NCI-H69 (cell line): ENCODE measurements at regions not wholly inside any gene's neighbourhood (a gene's known extent, or its start where the extent isn't known, plus 50 kb on each side); places are given as distances from the start of the nearest gene placed in this dataset.

Experiments
- DNase-seq: peaks from one replicate; lab custom pipeline; 2025; lab: John Stamatoyannopoulos, UW

- no peak for DNase-seq
Measured at GRCh38 chr2:150312271-150312670, 175.2 kb downstream of the RND3 start.

- no peak for DNase-seq
Measured at GRCh38 chr2:150309311-150310080, 178.0 kb downstream of the RND3 start.

- DNase-seq: no peak
Measured at GRCh38 chr2:150307258-150307657, 180.2 kb downstream of the RND3 start.

- no peak for DNase-seq
Measured at GRCh38 chr2:150303281-150303680, 184.2 kb downstream of the RND3 start.

GRCh38 chr2:150298571-150299305, 188.7 kb downstream of the RND3 start:
- no peak for DNase-seq

- DNase-seq: no peak
Measured at GRCh38 chr2:150296770-150297546, 190.5 kb downstream of the RND3 start.

- no peak for DNase-seq
Measured at GRCh38 chr2:150295544-150295943, 191.9 kb downstream of the RND3 start.

- DNase-seq: peak; percentile 11
Measured at GRCh38 chr2:150293771-150294170, 193.7 kb downstream of the RND3 start.

GRCh38 chr2:150292807-150293206, 194.7 kb downstream of the RND3 start:
- peak; percentile 60 for DNase-seq

- DNase-seq: no peak
Measured at GRCh38 chr2:150292192-150292591, 195.3 kb downstream of the RND3 start.

GRCh38 chr2:150286730-150287362, 200.6 kb downstream of the RND3 start:
- no peak for DNase-seq

- no peak for DNase-seq
Measured at GRCh38 chr2:150284116-150284515, 203.4 kb downstream of the RND3 start.

- DNase-seq: no peak
Measured at GRCh38 chr2:150282771-150283371, 204.6 kb downstream of the RND3 start.

- DNase-seq: no peak
Measured at GRCh38 chr2:150282357-150282756, 205.1 kb downstream of the RND3 start.

- DNase-seq: no peak
Measured at GRCh38 chr2:150280231-150280630, 207.2 kb downstream of the RND3 start.

- no peak for DNase-seq
Measured at GRCh38 chr2:150279686-150280085, 207.8 kb downstream of the RND3 start.

- DNase-seq: no peak
Measured at GRCh38 chr2:150276737-150277136, 210.7 kb downstream of the RND3 start.

GRCh38 chr2:150274108-150274507, 213.4 kb downstream of the RND3 start:
- DNase-seq: no peak

- no peak for DNase-seq
Measured at GRCh38 chr2:150271952-150272802, 215.3 kb downstream of the RND3 start.

- no peak for DNase-seq
Measured at GRCh38 chr2:150267651-150268415, 219.6 kb downstream of the RND3 start.
